ENCODE measurements at regions not wholly inside any gene's neighbourhood (a gene's known extent, or its start where the extent isn't known, plus 50 kb on each side); places are given as distances from the start of the nearest gene placed in this dataset.

DNA sequence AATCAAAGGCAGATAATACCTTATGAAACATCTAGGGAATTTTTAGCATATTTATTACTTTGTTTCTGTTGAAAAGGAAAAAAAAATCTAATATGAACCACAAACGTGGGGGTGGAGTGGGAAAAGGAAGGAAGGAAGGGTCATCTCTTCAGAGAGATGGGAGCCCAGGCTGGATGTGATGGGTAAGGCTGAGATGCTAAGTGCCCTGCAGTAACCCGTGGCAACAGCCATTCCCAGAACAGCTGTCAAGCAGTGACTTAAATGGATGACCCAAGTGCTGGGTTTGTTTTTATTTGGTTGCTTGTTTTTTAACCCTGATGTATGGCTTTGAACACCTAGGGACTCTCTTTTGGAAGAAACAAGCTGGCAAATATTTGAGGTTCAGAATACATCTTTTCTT lies 50.7 kb upstream of the KLF7 start:
- WGBS (ENCODE audit: extremely low coverage, insufficient coverage, insufficient read length), result no CpG with 5 or more reads among the region's 2 CpGs
- H3K9ac ChIP-seq (ENCODE audit: low read length), result no peak overlapping the region
- no peaks in the 10 kb centered on the region for H3K9me3 ChIP-seq (ENCODE audit: insufficient read depth, low read depth, low read length)

DNA sequence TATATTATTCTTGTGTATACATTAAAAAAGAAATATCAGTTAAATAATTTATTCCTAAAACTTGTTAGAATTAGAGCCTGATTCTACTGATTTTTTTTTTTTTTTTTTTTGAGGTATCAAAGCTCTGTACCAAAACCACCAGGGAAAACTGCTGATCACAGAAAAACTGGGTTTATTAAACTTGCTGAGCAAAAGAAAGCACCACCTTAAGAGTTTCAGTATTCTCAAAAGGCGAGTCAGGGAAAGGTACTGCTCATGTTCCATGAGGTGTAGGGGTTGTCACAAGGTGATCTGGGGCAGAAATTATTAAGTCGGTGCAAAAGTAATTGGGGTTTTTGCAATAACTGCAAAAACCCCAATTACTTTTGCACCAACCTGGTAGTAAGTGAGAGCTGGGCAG lies 51.7 kb upstream of the KLF7 start:
- Histone ChIP-seq H3K4ac (ENCODE audit: low read depth, low read length) (no peak overlapping the region), H2AK5ac (ENCODE audit: low read length) (no peak overlapping the region), H3K14ac (ENCODE audit: low read length) (no peak overlapping the region), H3K18ac (ENCODE audit: low read length) (no peak overlapping the region), H3K4me3 (ENCODE audit: low read depth, low read length) (no peak overlapping the region), H2BK5ac (ENCODE audit: low read depth, low read length, poor library complexity) (no peak overlapping the region), H2AFZ (ENCODE audit: insufficient read depth, low read length, poor library complexity) (no peak overlapping the region), H3K4me1 (ENCODE audit: control insufficient read depth in 1 of 2, insufficient read depth in 2 of 2, low read length in 2 of 2) (no peaks in the 10 kb centered on the region), H3K9ac (ENCODE audit: low read length) (no peak overlapping the region), H3K79me1 (ENCODE audit: low read length) (no peaks in the 10 kb centered on the region), H2BK120ac (ENCODE audit: insufficient read depth, low read length, poor library complexity) (no peak overlapping the region), H3K27ac (ENCODE audit: low read depth, low read length) (no peak overlapping the region), H3K9me3 (ENCODE audit: insufficient read depth, low read depth, low read length) (no peaks in the 10 kb centered on the region), H2BK12ac (ENCODE audit: low read length) (no peak overlapping the region), H3K27me3 (ENCODE audit: insufficient read depth, low read length) (no peaks in the 10 kb centered on the region), H4K91ac (ENCODE audit: low read depth, low read length) (no peak overlapping the region), H3K23ac (ENCODE audit: low read length) (no peak overlapping the region), H3K36me3 (ENCODE audit: control insufficient read depth in 1 of 2, insufficient read depth in 2 of 2, low read length in 2 of 2) (no peaks in the 10 kb centered on the region), H3K4me2 (ENCODE audit: low read length) (no peak overlapping the region), H4K8ac (ENCODE audit: low read depth, low read length) (no peak overlapping the region), H3K79me2 (ENCODE audit: control insufficient read depth, insufficient read depth, low read length, poor library complexity) (no peaks in the 10 kb centered on the region), H4K12ac (ENCODE audit: low read depth, low read length) (no peak overlapping the region)
- no CpG with 5 or more reads among the region's 2 CpGs for WGBS (ENCODE audit: extremely low coverage, insufficient coverage, insufficient read length)
- no peak for DNase-seq

More for the DNA sequence above, 50.7 kb upstream of the KLF7 start:
- Histone ChIP-seq H2BK120ac (ENCODE audit: insufficient read depth, low read length, poor library complexity) (no peak overlapping the region), H4K91ac (ENCODE audit: low read depth, low read length) (no peak overlapping the region), H3K36me3 (ENCODE audit: control insufficient read depth in 1 of 2, insufficient read depth in 2 of 2, low read length in 2 of 2) (no peaks in the 10 kb centered on the region), H3K27ac (ENCODE audit: low read depth, low read length) (no peak overlapping the region), H3K79me2 (ENCODE audit: control insufficient read depth, insufficient read depth, low read length, poor library complexity) (no peaks in the 10 kb centered on the region), H3K23ac (ENCODE audit: low read length) (no peak overlapping the region), H2AFZ (ENCODE audit: insufficient read depth, low read length, poor library complexity) (no peak overlapping the region), H3K4ac (ENCODE audit: low read depth, low read length) (no peak overlapping the region), H3K79me1 (ENCODE audit: low read length) (no peaks in the 10 kb centered on the region), H3K14ac (ENCODE audit: low read length) (no peak overlapping the region), H2BK5ac (ENCODE audit: low read depth, low read length, poor library complexity) (no peak overlapping the region), H3K18ac (ENCODE audit: low read length) (no peak overlapping the region), H2BK12ac (ENCODE audit: low read length) (no peak overlapping the region), H3K27me3 (ENCODE audit: insufficient read depth, low read length) (no peaks in the 10 kb centered on the region), H3K4me3 (ENCODE audit: low read depth, low read length) (no peak overlapping the region), H2AK5ac (ENCODE audit: low read length) (no peak overlapping the region), H3K4me2 (ENCODE audit: low read length) (no peak overlapping the region), H3K4me1 (ENCODE audit: control insufficient read depth in 1 of 2, insufficient read depth in 2 of 2, low read length in 2 of 2) (no peaks in the 10 kb centered on the region), H4K8ac (ENCODE audit: low read depth, low read length) (no peak overlapping the region), H4K12ac (ENCODE audit: low read depth, low read length) (no peak overlapping the region)
- DNase-seq, result no peak

DNA sequence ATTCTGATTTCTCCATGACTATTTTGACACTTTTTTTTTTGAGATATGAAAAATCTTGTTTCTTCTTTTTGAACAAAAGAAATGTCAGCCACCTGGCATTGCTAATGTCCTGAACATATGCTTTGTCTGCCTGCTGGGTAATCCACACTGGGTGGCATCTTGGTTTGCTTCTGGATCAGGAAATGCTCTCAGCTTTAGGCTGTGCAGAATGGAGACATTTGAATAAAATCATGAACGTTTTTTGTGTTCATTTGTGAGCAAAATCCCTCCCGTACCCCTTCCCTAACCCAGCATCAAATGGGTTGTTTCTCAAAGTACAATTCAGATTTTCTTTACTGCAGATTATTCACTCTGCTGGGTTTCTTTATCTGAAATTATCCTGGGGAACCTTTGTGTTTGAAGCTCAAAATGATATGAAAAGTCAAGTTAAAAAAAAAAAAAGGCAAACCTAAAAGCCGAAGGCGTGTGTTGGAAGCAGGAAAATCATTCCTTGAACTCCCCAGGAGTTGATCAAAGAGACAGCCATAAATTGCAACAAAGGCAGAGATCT lies 53.4 kb upstream of the KLF7 start:
- H3K27ac ChIP-seq (ENCODE audit: low read depth, low read length), result no peak overlapping the region
- H3K36me3 ChIP-seq (ENCODE audit: control insufficient read depth in 1 of 2, insufficient read depth in 2 of 2, low read length in 2 of 2), result no peaks in the 10 kb centered on the region
- no peaks in the 10 kb centered on the region for H3K79me1 ChIP-seq (ENCODE audit: low read length)
- H3K14ac ChIP-seq (ENCODE audit: low read length), result no peak overlapping the region
- no peak overlapping the region for H2AFZ ChIP-seq (ENCODE audit: insufficient read depth, low read length, poor library complexity)
- no peak overlapping the region for H4K91ac ChIP-seq (ENCODE audit: low read depth, low read length)
- H2AK5ac ChIP-seq (ENCODE audit: low read length), result no peak overlapping the region
- no peak overlapping the region for H2BK12ac ChIP-seq (ENCODE audit: low read length)
- no peak overlapping the region for H2BK120ac ChIP-seq (ENCODE audit: insufficient read depth, low read length, poor library complexity)
- no peaks in the 10 kb centered on the region for H3K27me3 ChIP-seq (ENCODE audit: insufficient read depth, low read length)
- no peak overlapping the region for H3K4me2 ChIP-seq (ENCODE audit: low read length)
- no peaks in the 10 kb centered on the region for H3K4me1 ChIP-seq (ENCODE audit: control insufficient read depth in 1 of 2, insufficient read depth in 2 of 2, low read length in 2 of 2)
- H3K18ac ChIP-seq (ENCODE audit: low read length), result no peak overlapping the region
- H4K12ac ChIP-seq (ENCODE audit: low read depth, low read length), result no peak overlapping the region
- H3K79me2 ChIP-seq (ENCODE audit: control insufficient read depth, insufficient read depth, low read length, poor library complexity), result no peaks in the 10 kb centered on the region
- H3K4ac ChIP-seq (ENCODE audit: low read depth, low read length), result no peak overlapping the region
- H3K9ac ChIP-seq (ENCODE audit: low read length), result no peak overlapping the region
- no peak overlapping the region for H3K23ac ChIP-seq (ENCODE audit: low read length)
- no peak overlapping the region for H3K4me3 ChIP-seq (ENCODE audit: low read depth, low read length)
- no peaks in the 10 kb centered on the region for H3K9me3 ChIP-seq (ENCODE audit: insufficient read depth, low read depth, low read length)
- H2BK5ac ChIP-seq (ENCODE audit: low read depth, low read length, poor library complexity), result no peak overlapping the region
- H4K8ac ChIP-seq (ENCODE audit: low read depth, low read length), result no peak overlapping the region
- DNase-seq, result no peak
- WGBS (ENCODE audit: extremely low coverage, insufficient coverage, insufficient read length), result no CpG with 5 or more reads among the region's 4 CpGs

DNA sequence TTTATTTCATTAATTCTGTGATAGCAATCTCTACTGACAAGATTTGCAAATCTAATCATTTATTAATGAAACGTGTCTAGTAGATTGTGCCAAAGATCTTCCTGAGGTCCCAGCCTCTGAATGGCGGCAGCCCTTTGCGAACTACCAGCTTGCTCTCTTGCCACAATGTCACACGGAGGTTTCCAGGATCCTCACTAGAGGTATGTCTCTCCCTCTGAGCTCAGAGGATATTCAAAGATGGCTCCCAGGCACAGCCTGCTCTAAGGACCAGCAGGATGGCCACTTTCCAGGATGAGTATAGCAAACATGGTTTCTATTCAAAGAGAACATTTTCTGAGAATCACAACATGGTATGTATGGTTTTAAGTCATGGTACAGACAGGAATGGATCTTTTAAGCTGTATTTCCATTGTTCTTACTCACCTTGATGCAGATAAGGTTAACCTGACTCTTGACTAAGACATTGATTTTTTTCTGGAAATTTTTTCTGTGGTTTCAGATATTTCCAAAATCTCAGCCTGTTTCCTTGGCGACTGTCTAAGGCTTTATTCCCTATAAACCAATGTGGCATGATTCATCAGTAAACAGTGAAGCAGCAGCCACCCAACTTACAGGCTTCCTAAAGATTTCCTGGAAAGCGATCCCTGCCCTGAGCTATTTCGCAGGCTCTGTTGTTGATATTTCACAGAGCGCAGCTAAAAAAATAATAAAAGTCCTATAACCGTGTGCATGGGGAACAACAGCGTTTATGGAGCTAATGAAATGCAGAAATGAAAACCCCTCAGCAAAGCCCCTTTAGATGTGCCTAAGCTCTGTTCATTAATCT lies 54.1 kb upstream of the KLF7 start:
- H4K91ac ChIP-seq (ENCODE audit: low read depth, low read length), result no peak overlapping the region
- H3K4me3 ChIP-seq (ENCODE audit: low read depth, low read length), result no peak overlapping the region
- H2BK12ac ChIP-seq (ENCODE audit: low read length), result no peak overlapping the region
- no peak overlapping the region for H3K27ac ChIP-seq (ENCODE audit: low read depth, low read length)
- no peak overlapping the region for H3K14ac ChIP-seq (ENCODE audit: low read length)
- no peak overlapping the region for H2AFZ ChIP-seq (ENCODE audit: insufficient read depth, low read length, poor library complexity)
- no peaks in the 10 kb centered on the region for H3K79me2 ChIP-seq (ENCODE audit: control insufficient read depth, insufficient read depth, low read length, poor library complexity)
- no peaks in the 10 kb centered on the region for H3K9me3 ChIP-seq (ENCODE audit: insufficient read depth, low read depth, low read length)
- no peak overlapping the region for H2BK5ac ChIP-seq (ENCODE audit: low read depth, low read length, poor library complexity)
- WGBS (ENCODE audit: extremely low coverage, insufficient coverage, insufficient read length), result no CpG with 5 or more reads among the region's 10 CpGs
- H2AK5ac ChIP-seq (ENCODE audit: low read length), result no peak overlapping the region
- H3K23ac ChIP-seq (ENCODE audit: low read length), result no peak overlapping the region
- H3K27me3 ChIP-seq (ENCODE audit: insufficient read depth, low read length), result no peaks in the 10 kb centered on the region
- H3K79me1 ChIP-seq (ENCODE audit: low read length), result no peaks in the 10 kb centered on the region
- H3K9ac ChIP-seq (ENCODE audit: low read length), result no peak overlapping the region
- no peak for DNase-seq
- no peak overlapping the region for H3K18ac ChIP-seq (ENCODE audit: low read length)
- H3K4ac ChIP-seq (ENCODE audit: low read depth, low read length), result no peak overlapping the region
- H3K4me1 ChIP-seq (ENCODE audit: control insufficient read depth in 1 of 2, insufficient read depth in 2 of 2, low read length in 2 of 2), result no peaks in the 10 kb centered on the region
- no peak overlapping the region for H4K12ac ChIP-seq (ENCODE audit: low read depth, low read length)
- H3K4me2 ChIP-seq (ENCODE audit: low read length), result no peak overlapping the region
- no peak overlapping the region for H4K8ac ChIP-seq (ENCODE audit: low read depth, low read length)
- no peaks in the 10 kb centered on the region for H3K36me3 ChIP-seq (ENCODE audit: control insufficient read depth in 1 of 2, insufficient read depth in 2 of 2, low read length in 2 of 2)
- no peak overlapping the region for H2BK120ac ChIP-seq (ENCODE audit: insufficient read depth, low read length, poor library complexity)

Data from trophoblast cell (in vitro differentiated cells and primary cell).